IMR-90 (cell line): ENCODE measurements at regions not wholly inside any gene's neighbourhood (a gene's known extent, or its start where the extent isn't known, plus 50 kb on each side); places are given as distances from the start of the nearest gene placed in this dataset.

Source experiments
- ATAC-seq: fragments of 200-7000 bp; cut with Tn5 transposase; 2 replicates; pipeline ENCODE4 v1.9.1; 2020; ENCODE audit warnings: low read depth, mild to moderate bottlenecking, moderate library complexity
- BruUV-seq: library from RNA; stranded (reverse); fragments of 400-500 nt; replicated peaks from 2 replicates; lab custom pipeline; 2021; lab: Mats Ljungman, UMichigan
- CTCF ChIA-PET: fragments of 300-600 bp; formaldehyde crosslinking; extraction: SDS; loops from one replicate; lab custom pipeline; 2021; ENCODE audit warnings: antibody characterized with exemption; lab: Yijun Ruan, JAX
- POLR2A ChIA-PET: fragments of 300-600 bp; sonication (Branson Sonifier 250); formaldehyde crosslinking; loops from one replicate; lab custom pipeline; 2022; ENCODE audit warnings: antibody characterized with exemption; ENCODE audit not compliant: unreplicated experiment; lab: Charles Lee
- DNase-seq: peaks from one replicate; pipeline ENCODE4 v3.0.0; 2013
- H2AFZ ChIP-seq: replicated peaks from 2 replicates; pipeline ENCODE3; 2013; ENCODE audit warnings: low read length, mild to moderate bottlenecking; ENCODE audit not compliant: poor library complexity
- H2AK5ac ChIP-seq: 2 replicates; pipeline ENCODE4 v1.6.1; 2013; ENCODE audit warnings: low read depth, low read length, inconsistent platforms
- H2AK9ac ChIP-seq: replicated peaks from 2 replicates; pipeline ENCODE3; 2013; ENCODE audit warnings: mild to moderate bottlenecking, low read depth, low read length, moderate library complexity; ENCODE audit not compliant: poor library complexity
- H2BK120ac ChIP-seq: 2 replicates; pipeline ENCODE4 v1.6.1; 2013; ENCODE audit warnings: low read depth, low read length, inconsistent platforms
- H2BK15ac ChIP-seq: 3 replicates; pipeline ENCODE4 v1.6.1; 2013; ENCODE audit warnings: low read depth, low read length, inconsistent platforms
- H2BK20ac ChIP-seq: 2 replicates; pipeline ENCODE4 v1.6.1; 2013; ENCODE audit warnings: low read depth, mild to moderate bottlenecking, inconsistent platforms, low read length, moderate library complexity
- H2BK5ac ChIP-seq: 2 replicates; pipeline ENCODE4 v1.6.1; 2013; ENCODE audit warnings: mild to moderate bottlenecking, low read depth, low read length, inconsistent platforms; ENCODE audit not compliant: poor library complexity, severe bottlenecking
- H3K14ac ChIP-seq: replicated peaks from 2 replicates; pipeline ENCODE4 v1.6.1; 2013; ENCODE audit warnings: low read depth, low read length, inconsistent platforms
- H3K18ac ChIP-seq: 2 replicates; pipeline ENCODE4 v1.6.1; 2013; ENCODE audit warnings: low read depth, low read length, control low read depth
- H3K23ac ChIP-seq: 2 replicates; pipeline ENCODE4 v1.6.1; 2013; ENCODE audit warnings: low read depth, low read length, inconsistent platforms
- H3K27ac ChIP-seq: 2 replicates; pipeline ENCODE4 v1.5.1; 2013; ENCODE audit warnings: mild to moderate bottlenecking, control low read depth, low read length; ENCODE audit not compliant: insufficient read depth
- H3K27me3 ChIP-seq: 2 replicates; pipeline ENCODE4 v1.6.1; 2013; ENCODE audit warnings: low read length; ENCODE audit not compliant: control insufficient read depth, insufficient read depth
- H3K36me3 ChIP-seq: 2 replicates; pipeline ENCODE4 v1.6.1; 2013; ENCODE audit warnings: low read length, mixed read lengths; ENCODE audit not compliant: control insufficient read depth, insufficient read depth
- H3K4ac ChIP-seq: 2 replicates; pipeline ENCODE4 v1.6.1; 2013; ENCODE audit warnings: low read depth, low read length, inconsistent platforms
- H3K4me1 ChIP-seq: 2 replicates; pipeline ENCODE4 v1.6.1; 2013; ENCODE audit warnings: low read length, mixed read lengths; ENCODE audit not compliant: control insufficient read depth, insufficient read depth
- H3K4me2 ChIP-seq: 2 replicates; pipeline ENCODE4 v1.6.1; 2013; ENCODE audit warnings: low read depth, mild to moderate bottlenecking, control low read depth, low read length, moderate library complexity
- H3K4me3 ChIP-seq: 2 replicates; pipeline ENCODE4 v1.5.1; 2013; ENCODE audit warnings: low read depth, mild to moderate bottlenecking, control low read depth, low read length, moderate library complexity; ENCODE audit not compliant: insufficient read depth
- H3K56ac ChIP-seq: 2 replicates; pipeline ENCODE4 v1.6.1; 2013; ENCODE audit warnings: low read length, inconsistent platforms; ENCODE audit not compliant: insufficient read depth; ENCODE audit errors: extremely low read depth
- H3K79me1 ChIP-seq, 2 experiments: 2 replicates each; pipeline ENCODE4 v1.6.1; 2013; ENCODE audit warnings: low read length in 2 of 2, inconsistent platforms in 1 of 2, low read depth in 1 of 2
- H3K9ac ChIP-seq: 2 replicates; pipeline ENCODE4 v1.6.1; 2013; ENCODE audit warnings: low read depth, low read length, control low read depth
- H3K9me1 ChIP-seq: 2 replicates; pipeline ENCODE4 v1.6.1; 2013; ENCODE audit warnings: low read length, inconsistent platforms; ENCODE audit not compliant: insufficient read depth
- H3K9me3 ChIP-seq: 2 replicates; pipeline ENCODE4 v1.6.1; 2013; ENCODE audit warnings: low read length; ENCODE audit not compliant: control insufficient read depth, insufficient read depth
- H4K20me1 ChIP-seq: 2 replicates; pipeline ENCODE4 v1.6.1; 2013; ENCODE audit warnings: low read length, inconsistent platforms; ENCODE audit not compliant: insufficient read depth
- H4K5ac ChIP-seq: 2 replicates; pipeline ENCODE4 v1.6.1; 2013; ENCODE audit warnings: mild to moderate bottlenecking, low read depth, low read length, control low read depth
- H4K8ac ChIP-seq, 2 experiments: 2 replicates each; pipeline ENCODE4 v1.6.1; 2013; ENCODE audit warnings: low read depth in 2 of 2, low read length in 2 of 2, control low read depth in 1 of 2, inconsistent platforms in 1 of 2
- H4K91ac ChIP-seq: 2 replicates; pipeline ENCODE4 v1.6.1; 2013; ENCODE audit warnings: low read depth, low read length, inconsistent platforms; ENCODE audit not compliant: insufficient read depth
- BHLHE40 ChIP-seq: fragments of 150-350 bp; IDR thresholded peaks from 2 replicates; pipeline ENCODE4 v1.6.1; 2016; ENCODE audit warnings: mild to moderate bottlenecking, low read depth, low read length
- CEBPB ChIP-seq: IDR thresholded peaks from 2 replicates; pipeline ENCODE4 v1.6.1; 2012; ENCODE audit warnings: low read depth, low read length, improper control_type of control experiment
- CHD1 ChIP-seq: IDR thresholded peaks from 2 replicates; pipeline ENCODE4 v1.6.1; 2012; ENCODE audit warnings: low read depth, low read length, improper control_type of control experiment
- FOS ChIP-seq: fragments of 150-350 bp; IDR thresholded peaks from 2 replicates; pipeline ENCODE4 v1.6.1; 2016; ENCODE audit warnings: low read depth, low read length
- MAFK ChIP-seq: IDR thresholded peaks from 2 replicates; pipeline ENCODE4 v1.6.1; 2012; ENCODE audit warnings: low read depth, low read length, improper control_type of control experiment
- MAZ ChIP-seq: IDR thresholded peaks from 2 replicates; pipeline ENCODE4 v1.6.1; 2012; ENCODE audit warnings: low read depth, mild to moderate bottlenecking, low read length, improper control_type of control experiment, moderate library complexity, borderline replicate concordance
- MXI1 ChIP-seq: IDR thresholded peaks from 2 replicates; pipeline ENCODE4 v1.6.1; 2012; ENCODE audit warnings: low read depth, mild to moderate bottlenecking, low read length, moderate library complexity, borderline replicate concordance
- NFE2L2 ChIP-seq: fragments of 150-350 bp; IDR thresholded peaks from 2 replicates; pipeline ENCODE4 v1.6.1; 2016; ENCODE audit warnings: low read depth, mild to moderate bottlenecking, low read length
- POLR2A ChIP-seq: IDR thresholded peaks from 2 replicates; pipeline ENCODE4 v1.6.1; 2012; ENCODE audit warnings: mild to moderate bottlenecking, low read depth, low read length
- RAD21 ChIP-seq: IDR thresholded peaks from 2 replicates; pipeline ENCODE4 v1.6.1; 2012; ENCODE audit warnings: low read length, improper control_type of control experiment
- RCOR1 ChIP-seq: IDR thresholded peaks from 2 replicates; pipeline ENCODE4 v1.6.1; 2012; ENCODE audit warnings: mild to moderate bottlenecking, low read length, improper control_type of control experiment; ENCODE audit not compliant: insufficient replicate concordance
- RFX5 ChIP-seq: IDR thresholded peaks from 2 replicates; pipeline ENCODE4 v1.8.0; 2012; ENCODE audit warnings: low read depth, mild to moderate bottlenecking, low read length, moderate library complexity
- SMC3 ChIP-seq: fragments of 150-350 bp; IDR thresholded peaks from 2 replicates; pipeline ENCODE4 v1.6.1; 2016; ENCODE audit warnings: low read depth, mild to moderate bottlenecking, antibody characterized with exemption, low read length, moderate library complexity
- WGBS, 2 experiments: methylation state at CpG; one replicate each; pipeline versions ENCODE4 v1.1.5 to v1.1.7; 2013; ENCODE audit warnings: missing lambda C conversion rate in 2 of 2; ENCODE audit not compliant: insufficient read length in 1 of 2; ENCODE audit errors: extremely low coverage in 2 of 2; 5-methylcytosine and 5-hydroxymethylcytosine counted together
- dilution Hi-C: fragments of 300-500 bp; cut with HindIII; formaldehyde crosslinking; loops from one replicate; pipeline ENCODE4 v1.14.3; 2018; ENCODE audit warnings: low sequenced_read_pairs; ENCODE audit not compliant: unreplicated experiment
- in situ Hi-C: fragments of 300-500 bp; cut with MboI; formaldehyde crosslinking; loops from 3 replicates; pipeline ENCODE4 v1.14.3; 2019; ENCODE audit warnings: low sequenced_read_pairs, inconsistent platforms, mixed read lengths
- intact Hi-C: fragments of 100-400 bp; cut with micrococcal nuclease; formaldehyde crosslinking; loops from 2 replicates; pipeline ENCODE4 v1.10.0; 2022
- TF ChIP-seq, protein P1 (sequence below): fragments of 150-350 bp; IDR thresholded peaks from 2 replicates; pipeline ENCODE4 v1.6.1; 2017; ENCODE audit warnings: mild to moderate bottlenecking, antibody characterized with exemption, low read length, low read depth
- TF ChIP-seq, protein P2 (sequence below): conservative IDR thresholded peaks from 2 replicates; pipeline ENCODE4 v1.5.1; 2012; ENCODE audit warnings: mild to moderate bottlenecking, low read depth, low read length, improper control_type of control experiment
- TF ChIP-seq, protein P3 (sequence below): fragments of 150-350 bp; IDR thresholded peaks from 2 replicates; pipeline ENCODE4 v1.6.1; 2016; ENCODE audit warnings: low read depth, mild to moderate bottlenecking, low read length, moderate library complexity, borderline replicate concordance

DNA sequence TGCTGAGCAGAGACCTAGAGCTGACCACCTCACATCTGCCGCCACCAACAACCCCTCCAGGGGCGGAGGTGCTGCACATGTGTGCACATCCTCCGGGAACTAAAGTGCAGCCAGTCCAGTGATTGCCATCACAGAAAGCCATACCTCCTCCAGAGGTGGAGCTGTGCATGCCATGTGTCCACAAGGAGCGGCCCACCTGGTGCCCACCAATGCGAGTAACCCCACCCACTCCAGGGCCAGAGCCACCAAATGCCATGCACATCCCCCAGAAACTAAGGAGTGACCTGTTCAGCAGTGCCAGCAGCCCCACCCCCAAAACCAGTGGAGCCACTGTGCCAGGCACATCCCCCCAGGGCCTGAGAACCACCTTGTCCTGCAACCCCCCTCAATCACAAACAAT, 557.9 kb downstream of the UQCRFS1 start:
- BruUV-seq = no TSS peak
- intact Hi-C loops = no loop called here
- H3K4me3 ChIP-seq = no peak overlapping the region
- H2AFZ ChIP-seq = no peak overlapping the region
- H3K9ac ChIP-seq = no peak overlapping the region
- no peaks in the 10 kb centered on the region for H3K27me3 ChIP-seq
- no peaks in the 10 kb centered on the region for H3K4me1 ChIP-seq
- H3K27ac ChIP-seq = no peak overlapping the region
- H3K9me3 ChIP-seq = peaks cover 38% of the 10 kb centered on the region
- H4K91ac ChIP-seq = no peak overlapping the region
- no CpG with 5 or more reads among the region's 5 CpGs for WGBS, 2 experiments
- H3K18ac ChIP-seq = no peak overlapping the region
- ChIA-PET POLR2A (no interaction called here), CTCF (no interaction called here)
- no peaks in the 10 kb centered on the region for H3K9me1 ChIP-seq
- in situ Hi-C loops = no loop called here
- H2BK120ac ChIP-seq = no peak overlapping the region
- ATAC-seq (no peak), DNase-seq (no peak)
- no peak overlapping the region for H2BK20ac ChIP-seq
- H3K14ac ChIP-seq = no peak overlapping the region
- no peak overlapping the region for H3K56ac ChIP-seq
- H2AK9ac ChIP-seq = no peak overlapping the region
- H3K4me2 ChIP-seq = no peak overlapping the region
- dilution Hi-C loops = no loop called here
- no peak overlapping the region for H2BK15ac ChIP-seq
- TF ChIP-seq, protein P1, sequence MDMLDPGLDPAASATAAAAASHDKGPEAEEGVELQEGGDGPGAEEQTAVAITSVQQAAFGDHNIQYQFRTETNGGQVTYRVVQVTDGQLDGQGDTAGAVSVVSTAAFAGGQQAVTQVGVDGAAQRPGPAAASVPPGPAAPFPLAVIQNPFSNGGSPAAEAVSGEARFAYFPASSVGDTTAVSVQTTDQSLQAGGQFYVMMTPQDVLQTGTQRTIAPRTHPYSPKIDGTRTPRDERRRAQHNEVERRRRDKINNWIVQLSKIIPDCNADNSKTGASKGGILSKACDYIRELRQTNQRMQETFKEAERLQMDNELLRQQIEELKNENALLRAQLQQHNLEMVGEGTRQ = no peak
- TF ChIP-seq SMC3 (no peak), RCOR1 (no peak), MAFK (no peak), CEBPB (no peak), CHD1 (no peak), MAZ (no peak), FOS (no peak), RFX5 (no peak), BHLHE40 (no peak), NFE2L2 (no peak), RAD21 (no peak), MXI1 (no peak), POLR2A (no peak)
- TF ChIP-seq, protein P2, sequence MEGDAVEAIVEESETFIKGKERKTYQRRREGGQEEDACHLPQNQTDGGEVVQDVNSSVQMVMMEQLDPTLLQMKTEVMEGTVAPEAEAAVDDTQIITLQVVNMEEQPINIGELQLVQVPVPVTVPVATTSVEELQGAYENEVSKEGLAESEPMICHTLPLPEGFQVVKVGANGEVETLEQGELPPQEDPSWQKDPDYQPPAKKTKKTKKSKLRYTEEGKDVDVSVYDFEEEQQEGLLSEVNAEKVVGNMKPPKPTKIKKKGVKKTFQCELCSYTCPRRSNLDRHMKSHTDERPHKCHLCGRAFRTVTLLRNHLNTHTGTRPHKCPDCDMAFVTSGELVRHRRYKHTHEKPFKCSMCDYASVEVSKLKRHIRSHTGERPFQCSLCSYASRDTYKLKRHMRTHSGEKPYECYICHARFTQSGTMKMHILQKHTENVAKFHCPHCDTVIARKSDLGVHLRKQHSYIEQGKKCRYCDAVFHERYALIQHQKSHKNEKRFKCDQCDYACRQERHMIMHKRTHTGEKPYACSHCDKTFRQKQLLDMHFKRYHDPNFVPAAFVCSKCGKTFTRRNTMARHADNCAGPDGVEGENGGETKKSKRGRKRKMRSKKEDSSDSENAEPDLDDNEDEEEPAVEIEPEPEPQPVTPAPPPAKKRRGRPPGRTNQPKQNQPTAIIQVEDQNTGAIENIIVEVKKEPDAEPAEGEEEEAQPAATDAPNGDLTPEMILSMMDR = no peak
- TF ChIP-seq, protein P3, sequence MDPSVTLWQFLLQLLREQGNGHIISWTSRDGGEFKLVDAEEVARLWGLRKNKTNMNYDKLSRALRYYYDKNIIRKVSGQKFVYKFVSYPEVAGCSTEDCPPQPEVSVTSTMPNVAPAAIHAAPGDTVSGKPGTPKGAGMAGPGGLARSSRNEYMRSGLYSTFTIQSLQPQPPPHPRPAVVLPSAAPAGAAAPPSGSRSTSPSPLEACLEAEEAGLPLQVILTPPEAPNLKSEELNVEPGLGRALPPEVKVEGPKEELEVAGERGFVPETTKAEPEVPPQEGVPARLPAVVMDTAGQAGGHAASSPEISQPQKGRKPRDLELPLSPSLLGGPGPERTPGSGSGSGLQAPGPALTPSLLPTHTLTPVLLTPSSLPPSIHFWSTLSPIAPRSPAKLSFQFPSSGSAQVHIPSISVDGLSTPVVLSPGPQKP = no peak
- H3K79me1 ChIP-seq = no peaks in the 10 kb centered on the region
- H4K20me1 ChIP-seq = no peaks in the 10 kb centered on the region
- H3K4ac ChIP-seq = no peak overlapping the region
- H4K8ac ChIP-seq = no peak overlapping the region
- H2AK5ac ChIP-seq = no peak overlapping the region
- H4K5ac ChIP-seq = no peak overlapping the region
- no peak overlapping the region for H2BK5ac ChIP-seq
- no peak overlapping the region for H3K23ac ChIP-seq
- H3K36me3 ChIP-seq = no peaks in the 10 kb centered on the region
